Progenitor cell of endocrine pancreas (in vitro differentiated cells): ENCODE measurements at regions not wholly inside any gene's neighbourhood (a gene's known extent, or its start where the extent isn't known, plus 50 kb on each side); places are given as distances from the start of the nearest gene placed in this dataset.
A peak's percentile ranks its signal among the peaks of the same experiment; 100 is the strongest.

Experiments
- DNase-seq: peaks from one replicate; pipeline ENCODE4 v3.0.0; 2021; ENCODE audit warnings: low spot score; ENCODE audit not compliant: unreplicated experiment
- H3K27ac Mint-ChIP-seq: 2 replicates; pipeline ENCODE4 v1.8.0; 2021; ENCODE audit warnings: mild to moderate bottlenecking, moderate library complexity, mixed read lengths
- H3K27me3 Mint-ChIP-seq: 2 replicates; pipeline ENCODE4 v1.8.0; 2021; ENCODE audit warnings: mixed read lengths
- H3K36me3 Mint-ChIP-seq: 2 replicates; pipeline ENCODE4 v1.8.0; 2022; ENCODE audit warnings: mixed read lengths; ENCODE audit not compliant: insufficient read depth
- H3K4me1 Mint-ChIP-seq: 2 replicates; pipeline ENCODE4 v1.8.0; 2021; ENCODE audit warnings: low read depth, mixed read lengths
- H3K4me3 Mint-ChIP-seq: 2 replicates; pipeline ENCODE4 v1.8.0; 2021; ENCODE audit warnings: low read depth, mild to moderate bottlenecking, moderate library complexity, mixed read lengths
- H3K9me3 Mint-ChIP-seq: 2 replicates; pipeline ENCODE4 v1.8.0; 2021; ENCODE audit warnings: low read depth, mixed read lengths
- TF ChIP-seq, protein P1 (sequence below): fragments of 200-600 bp; sonication (generic); IDR thresholded peaks from one replicate; pipeline ENCODE4 v1.5.0; 2021; ENCODE audit warnings: antibody characterized with exemption, mild to moderate bottlenecking; ENCODE audit not compliant: unreplicated experiment

DNA sequence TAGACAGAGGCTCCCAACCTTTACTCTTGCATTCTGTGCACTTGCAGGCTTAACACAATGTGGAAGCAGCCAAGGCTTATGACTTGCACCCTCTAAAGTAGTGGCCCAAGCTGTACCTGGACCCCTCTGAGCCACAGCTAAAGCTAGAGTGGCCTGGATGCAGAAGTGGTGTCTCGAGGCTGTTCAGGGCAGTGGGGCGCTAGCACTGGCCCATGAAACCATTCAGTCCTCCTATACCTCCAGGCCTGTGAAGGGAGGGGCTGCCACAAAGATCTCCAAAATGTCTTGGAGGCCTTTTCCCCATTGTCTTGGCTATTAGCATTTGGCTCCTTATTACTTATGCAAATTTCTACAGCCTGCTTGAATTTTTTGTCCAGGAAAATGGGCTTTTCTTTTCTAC, 207.7 kb downstream of the OSR1 start:
- no peak overlapping the region for H3K4me3 Mint-ChIP-seq
- peaks cover 24% of the 10 kb centered on the region for H3K9me3 Mint-ChIP-seq
- H3K27ac Mint-ChIP-seq = no peak overlapping the region
- TF ChIP-seq, protein P1, sequence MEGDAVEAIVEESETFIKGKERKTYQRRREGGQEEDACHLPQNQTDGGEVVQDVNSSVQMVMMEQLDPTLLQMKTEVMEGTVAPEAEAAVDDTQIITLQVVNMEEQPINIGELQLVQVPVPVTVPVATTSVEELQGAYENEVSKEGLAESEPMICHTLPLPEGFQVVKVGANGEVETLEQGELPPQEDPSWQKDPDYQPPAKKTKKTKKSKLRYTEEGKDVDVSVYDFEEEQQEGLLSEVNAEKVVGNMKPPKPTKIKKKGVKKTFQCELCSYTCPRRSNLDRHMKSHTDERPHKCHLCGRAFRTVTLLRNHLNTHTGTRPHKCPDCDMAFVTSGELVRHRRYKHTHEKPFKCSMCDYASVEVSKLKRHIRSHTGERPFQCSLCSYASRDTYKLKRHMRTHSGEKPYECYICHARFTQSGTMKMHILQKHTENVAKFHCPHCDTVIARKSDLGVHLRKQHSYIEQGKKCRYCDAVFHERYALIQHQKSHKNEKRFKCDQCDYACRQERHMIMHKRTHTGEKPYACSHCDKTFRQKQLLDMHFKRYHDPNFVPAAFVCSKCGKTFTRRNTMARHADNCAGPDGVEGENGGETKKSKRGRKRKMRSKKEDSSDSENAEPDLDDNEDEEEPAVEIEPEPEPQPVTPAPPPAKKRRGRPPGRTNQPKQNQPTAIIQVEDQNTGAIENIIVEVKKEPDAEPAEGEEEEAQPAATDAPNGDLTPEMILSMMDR = no peak
- H3K36me3 Mint-ChIP-seq = peaks cover 8% of the 10 kb centered on the region
- no peak for DNase-seq
- no peaks in the 10 kb centered on the region for H3K27me3 Mint-ChIP-seq
- no peaks in the 10 kb centered on the region for H3K4me1 Mint-ChIP-seq

DNA sequence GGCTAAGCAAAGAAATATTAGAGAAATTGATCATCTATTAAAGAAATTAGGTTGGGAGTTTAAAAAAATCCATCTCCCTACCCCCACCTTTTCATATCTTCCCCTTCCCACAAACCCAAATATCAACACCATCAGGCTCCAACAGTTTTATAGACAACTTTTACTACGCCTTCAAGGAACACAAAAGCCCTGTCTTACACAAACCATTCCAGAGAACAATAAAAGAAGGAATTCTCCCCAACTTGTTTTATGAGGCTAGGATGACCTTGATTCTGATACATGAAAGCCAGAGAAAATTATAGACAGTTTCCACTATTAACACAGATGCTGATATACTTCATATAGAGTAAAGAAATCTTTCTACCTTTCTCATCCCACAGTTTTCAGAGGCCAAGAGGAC, 211.6 kb downstream of the OSR1 start:
- Mint-ChIP-seq H3K4me3 (no peak overlapping the region), H3K36me3 (peaks cover 6% of the 10 kb centered on the region), H3K4me1 (no peaks in the 10 kb centered on the region), H3K27ac (no peak overlapping the region), H3K9me3 (peaks cover 16% of the 10 kb centered on the region), H3K27me3 (no peaks in the 10 kb centered on the region)
- DNase-seq = no peak
- TF ChIP-seq, protein P1 = no peak

DNA sequence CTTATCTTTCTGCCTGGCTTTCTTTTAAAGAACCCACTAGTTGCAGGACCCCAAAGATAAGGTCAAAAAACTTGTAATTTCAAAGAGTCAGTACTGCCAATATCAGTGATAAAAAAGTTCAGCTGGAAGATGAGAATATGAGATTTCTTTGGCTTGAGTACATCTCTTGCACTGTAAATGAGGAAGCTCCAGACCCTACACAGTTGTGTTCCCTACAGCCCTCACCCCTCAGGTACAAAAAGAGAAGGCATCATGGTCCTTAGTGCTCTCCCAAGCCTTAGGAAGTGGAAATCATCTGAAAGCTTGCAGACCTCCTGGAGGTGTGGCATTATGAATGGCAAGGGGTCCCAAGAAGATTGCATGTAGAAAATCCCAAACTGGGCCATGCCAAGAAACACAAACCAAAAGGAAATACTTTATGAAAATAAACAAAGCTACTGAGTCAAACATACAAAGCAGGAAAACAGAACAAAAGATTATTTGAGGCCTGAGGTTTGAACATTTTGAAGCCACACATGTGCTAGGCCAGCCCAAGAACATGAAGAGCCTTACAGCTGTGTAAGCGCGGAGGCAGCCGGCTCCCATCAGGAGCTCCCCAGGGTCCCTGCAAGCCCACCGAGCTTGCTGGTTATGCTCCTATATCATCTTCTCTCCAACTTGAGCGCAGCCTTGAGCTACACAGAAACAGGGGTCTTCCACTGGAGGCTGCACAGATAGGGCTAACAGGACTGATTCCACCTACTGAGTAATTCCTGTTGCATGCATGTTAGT, 217.0 kb downstream of the OSR1 start:
- no peaks in the 10 kb centered on the region for H3K9me3 Mint-ChIP-seq
- no peak for DNase-seq
- no peak overlapping the region for H3K4me3 Mint-ChIP-seq
- H3K4me1 Mint-ChIP-seq = peaks cover 22% of the 10 kb centered on the region
- H3K27me3 Mint-ChIP-seq = no peaks in the 10 kb centered on the region
- H3K36me3 Mint-ChIP-seq = no peaks in the 10 kb centered on the region
- TF ChIP-seq, protein P1 = no peak
- peak overlapping the region; percentile 83 for H3K27ac Mint-ChIP-seq

DNA sequence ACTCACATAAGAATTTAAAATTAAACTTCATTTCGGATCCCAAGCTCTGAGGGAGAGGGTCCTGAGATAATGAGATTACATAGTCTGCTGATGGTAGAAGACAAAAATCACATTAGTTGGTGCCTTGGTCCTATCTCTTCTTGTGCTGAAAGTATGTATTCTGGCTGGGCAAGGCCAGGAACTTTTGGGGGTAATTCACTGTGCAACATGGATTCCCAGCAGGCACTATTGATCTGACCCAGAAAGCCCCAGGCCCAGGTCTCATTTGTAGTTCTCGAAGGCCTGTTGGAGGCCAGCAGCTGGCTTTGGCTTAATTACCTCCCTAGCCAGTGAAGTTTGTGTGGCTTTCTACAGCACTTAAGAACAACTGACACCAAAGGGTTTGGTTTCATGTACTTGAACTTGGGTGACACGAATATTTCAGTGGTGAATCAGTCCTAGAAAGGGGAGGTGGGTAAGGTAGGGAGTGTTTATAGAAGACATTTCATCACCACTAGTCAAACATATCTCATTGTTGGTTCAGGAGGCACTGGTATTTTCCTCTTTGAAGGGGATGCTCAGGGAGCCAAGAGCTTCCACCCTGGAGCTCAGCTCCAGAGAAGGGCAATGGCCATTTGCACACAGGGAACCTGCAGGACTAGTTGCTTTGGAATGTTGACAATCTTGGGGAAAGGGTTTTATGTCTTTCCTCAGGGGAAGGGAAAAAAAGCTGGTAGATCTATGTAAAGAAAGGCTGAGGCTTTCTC, 217.8 kb downstream of the OSR1 start:
- H3K4me1 Mint-ChIP-seq = peaks cover 22% of the 10 kb centered on the region
- DNase-seq = no peak
- peak overlapping the region; percentile 83 for H3K27ac Mint-ChIP-seq
- no peaks in the 10 kb centered on the region for H3K36me3 Mint-ChIP-seq
- H3K27me3 Mint-ChIP-seq = no peaks in the 10 kb centered on the region
- H3K9me3 Mint-ChIP-seq = no peaks in the 10 kb centered on the region
- TF ChIP-seq, protein P1 = no peak
- H3K4me3 Mint-ChIP-seq = no peak overlapping the region

DNA sequence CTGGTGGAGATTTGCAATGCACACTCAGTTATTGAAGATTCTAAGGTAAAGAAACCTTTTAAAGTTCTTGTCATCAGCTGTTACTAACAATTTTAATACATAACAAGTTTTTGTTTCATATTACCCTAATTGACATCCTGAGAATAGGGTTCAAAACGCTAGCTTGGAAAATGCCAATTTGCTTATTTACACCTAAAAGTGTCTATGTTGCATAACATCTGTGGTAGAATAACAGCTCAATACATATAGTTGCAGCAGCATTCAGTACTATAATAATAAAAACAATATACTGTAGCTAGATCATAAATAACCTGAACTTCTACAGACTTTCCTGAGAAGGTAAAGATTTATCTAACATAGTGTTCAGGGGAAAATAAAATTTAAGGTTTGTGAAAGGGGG, 219.0 kb downstream of the OSR1 start:
- peaks cover 22% of the 10 kb centered on the region for H3K4me1 Mint-ChIP-seq
- TF ChIP-seq, protein P1 = no peak
- no peak for DNase-seq
- no peak overlapping the region for H3K27ac Mint-ChIP-seq
- H3K9me3 Mint-ChIP-seq = no peaks in the 10 kb centered on the region
- no peaks in the 10 kb centered on the region for H3K36me3 Mint-ChIP-seq
- H3K27me3 Mint-ChIP-seq = no peaks in the 10 kb centered on the region
- no peak overlapping the region for H3K4me3 Mint-ChIP-seq
